Naive B cell (primary cell): ENCODE measurements at regions not wholly inside any gene's neighbourhood (a gene's known extent, or its start where the extent isn't known, plus 50 kb on each side); places are given as distances from the start of the nearest gene placed in this dataset.

Experiments used
- ATAC-seq, 2 donors: fragments of 150-1000 bp; cut with Tn5 transposase; 2 replicates each; pipeline ENCODE4 v1.10.0; 2021; ENCODE audit warnings: low read depth in 2 of 2, mild to moderate bottlenecking in 2 of 2, moderate library complexity in 2 of 2
- DNase-seq: peaks from one replicate; pipeline ENCODE4 v3.0.0; 2022
- H3K27ac Mint-ChIP-seq, 6 donors: one replicate each; pipeline ENCODE4 v1.8.0; 2020 to 2022; ENCODE audit warnings: mild to moderate bottlenecking in 6 of 6, mixed read lengths in 6 of 6, moderate library complexity in 5 of 6, inconsistent platforms in 2 of 6
- H3K27me3 Mint-ChIP-seq, 3 donors: one replicate each; pipeline ENCODE4 v1.8.0; 2021 to 2022; ENCODE audit warnings: mixed read lengths in 3 of 3, mild to moderate bottlenecking in 1 of 3
- H3K36me3 Mint-ChIP-seq, 2 donors: one replicate each; pipeline ENCODE4 v1.8.0; 2020 to 2022; ENCODE audit warnings: mixed read lengths in 2 of 2, inconsistent platforms in 1 of 2, mild to moderate bottlenecking in 1 of 2
- H3K4me1 Mint-ChIP-seq, 3 donors: one replicate each; pipeline ENCODE4 v1.8.0; 2020 to 2022; ENCODE audit warnings: mixed read lengths in 3 of 3, inconsistent platforms in 1 of 3, mild to moderate bottlenecking in 1 of 3, moderate library complexity in 1 of 3
- H3K4me3 Mint-ChIP-seq, 8 donors: one replicate each; pipeline ENCODE4 v1.8.0; 2020 to 2022; ENCODE audit warnings: mild to moderate bottlenecking in 8 of 8, mixed read lengths in 8 of 8, moderate library complexity in 8 of 8, inconsistent platforms in 2 of 8
- H3K9me3 Mint-ChIP-seq, 7 donors: one replicate each; pipeline ENCODE4 v1.8.0; 2020 to 2022; ENCODE audit warnings: mixed read lengths in 7 of 7, mild to moderate bottlenecking in 5 of 7, inconsistent platforms in 2 of 7, moderate library complexity in 1 of 7

DNA sequence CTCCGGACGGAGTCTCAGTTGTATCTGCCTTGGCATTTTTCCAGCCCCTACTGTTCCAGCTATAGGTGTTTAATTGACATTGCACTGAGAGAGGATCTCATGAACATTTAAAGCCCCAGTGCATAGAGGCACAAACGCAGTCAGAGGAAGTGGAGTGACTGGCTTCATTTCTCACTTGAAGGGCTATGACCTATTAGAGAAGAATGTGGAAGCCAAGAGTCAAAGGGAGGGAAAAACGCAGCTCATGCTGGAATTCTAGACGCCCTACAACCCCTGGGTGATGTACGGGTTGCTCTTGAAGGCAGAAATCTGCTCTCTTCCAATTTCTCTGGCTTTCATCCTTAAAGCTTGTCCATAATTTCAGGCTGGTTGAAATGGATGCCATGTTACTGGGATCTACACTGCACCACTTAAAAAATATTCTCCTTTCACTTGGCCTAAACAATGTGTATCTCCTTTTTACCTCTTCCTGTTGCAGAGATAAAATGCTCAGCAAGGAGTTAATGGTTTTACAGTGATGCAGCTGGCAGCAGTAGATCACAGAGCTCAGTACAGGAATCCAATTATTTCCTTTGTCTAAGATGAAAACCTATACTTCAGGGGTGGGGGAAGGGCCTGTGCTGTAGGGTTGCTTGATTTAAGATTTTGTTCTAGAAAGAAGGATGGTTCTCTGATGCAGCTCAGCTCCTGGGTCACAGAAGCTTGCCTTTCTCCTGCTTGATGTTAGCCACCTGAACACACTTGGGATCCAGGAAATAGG, 61.8 kb upstream of the MAMDC2 start:
- Mint-ChIP-seq H3K4me1 (no peaks in the 10 kb centered on the region), H3K27me3 (peaks cover 7 to 15% (median 10%) of the 10 kb centered on the region in 3 donors), H3K9me3 (peaks cover 0 to 3% (median 0%) of the 10 kb centered on the region in 7 donors), H3K36me3 (no peaks in the 10 kb centered on the region), H3K4me3 (no peak overlapping the region), H3K27ac (no peak overlapping the region)
- no peak for DNase-seq
- no peak for ATAC-seq

DNA sequence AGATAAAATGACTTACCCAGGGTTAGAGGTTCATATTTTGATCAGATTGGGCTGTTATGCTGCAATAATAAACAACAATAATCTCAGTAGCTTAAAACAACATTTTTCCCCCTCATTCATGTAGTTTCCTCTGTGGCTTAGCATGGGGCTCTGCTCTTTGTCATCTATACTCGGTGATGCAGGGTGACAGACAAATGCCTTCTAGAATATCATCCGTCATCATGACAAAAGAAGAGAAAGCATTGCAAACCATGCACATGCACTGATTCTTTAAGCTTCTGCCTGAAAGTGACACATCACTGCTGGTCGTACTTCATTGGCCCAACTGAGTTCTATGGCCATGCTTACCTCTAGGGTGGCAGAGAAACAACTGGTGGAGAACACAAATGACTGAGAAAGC, 58.8 kb upstream of the MAMDC2 start:
- Mint-ChIP-seq H3K4me1 (no peaks in the 10 kb centered on the region), H3K36me3 (no peaks in the 10 kb centered on the region), H3K4me3 (no peak overlapping the region), H3K27ac (no peak overlapping the region), H3K27me3 (peaks cover 13 to 30% (median 19%) of the 10 kb centered on the region in 3 donors), H3K9me3 (peaks cover 0 to 3% (median 0%) of the 10 kb centered on the region in 7 donors)
- DNase-seq, result no peak
- ATAC-seq, result no peak

DNA sequence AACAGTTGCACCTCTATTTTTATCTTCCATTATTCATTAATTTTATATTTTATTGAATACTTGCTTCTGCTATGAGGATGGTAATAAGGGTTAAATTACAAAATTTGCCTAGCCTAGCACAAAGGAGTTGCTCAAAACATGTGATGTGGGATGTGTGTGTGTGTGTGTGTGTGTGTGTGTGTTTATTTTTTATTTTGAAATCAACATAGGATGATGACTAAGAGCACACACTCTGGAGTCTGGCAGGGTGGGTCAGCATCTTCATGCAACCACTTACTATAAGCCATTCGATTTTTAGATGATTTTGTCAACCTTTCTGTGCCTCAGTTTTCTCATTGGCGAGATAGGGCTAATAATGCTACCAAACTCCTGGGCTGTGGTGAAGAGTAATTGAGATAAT, 57.7 kb upstream of the MAMDC2 start:
- H3K9me3 Mint-ChIP-seq, result peaks cover 0 to 3% (median 0%) of the 10 kb centered on the region in 7 donors
- DNase-seq (no peak), ATAC-seq (no peak)
- H3K27ac Mint-ChIP-seq, result no peak overlapping the region
- H3K36me3 Mint-ChIP-seq, result no peaks in the 10 kb centered on the region
- H3K4me3 Mint-ChIP-seq, result no peak overlapping the region
- H3K27me3 Mint-ChIP-seq, result peaks cover 18 to 37% (median 21%) of the 10 kb centered on the region in 3 donors
- no peaks in the 10 kb centered on the region for H3K4me1 Mint-ChIP-seq

DNA sequence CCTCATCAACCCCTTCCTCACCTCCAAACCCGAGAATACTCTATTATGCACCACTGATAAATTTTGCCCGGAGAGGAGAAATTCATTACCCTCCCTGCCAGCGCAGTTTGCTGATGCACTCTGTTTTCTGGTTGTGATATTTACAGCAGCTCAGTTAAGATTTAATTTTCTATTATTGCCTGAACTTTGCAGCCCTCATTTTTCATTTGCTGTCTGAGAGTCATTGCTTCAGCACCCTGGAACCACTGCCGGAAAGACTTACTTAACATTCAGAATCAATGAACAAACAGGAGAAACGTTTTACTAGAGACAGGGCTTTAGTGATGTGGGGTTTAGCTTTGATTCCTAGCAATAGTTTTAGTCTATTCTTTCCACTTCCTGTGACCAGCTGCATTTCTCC, 56.7 kb upstream of the MAMDC2 start:
- peaks cover 0 to 3% (median 0%) of the 10 kb centered on the region in 7 donors for H3K9me3 Mint-ChIP-seq
- ATAC-seq (no peak), DNase-seq (no peak)
- H3K27ac Mint-ChIP-seq, result no peak overlapping the region
- H3K36me3 Mint-ChIP-seq, result no peaks in the 10 kb centered on the region
- H3K4me1 Mint-ChIP-seq, result no peaks in the 10 kb centered on the region
- peaks cover 18 to 44% (median 28%) of the 10 kb centered on the region in 3 donors for H3K27me3 Mint-ChIP-seq
- H3K4me3 Mint-ChIP-seq, result no peak overlapping the region

DNA sequence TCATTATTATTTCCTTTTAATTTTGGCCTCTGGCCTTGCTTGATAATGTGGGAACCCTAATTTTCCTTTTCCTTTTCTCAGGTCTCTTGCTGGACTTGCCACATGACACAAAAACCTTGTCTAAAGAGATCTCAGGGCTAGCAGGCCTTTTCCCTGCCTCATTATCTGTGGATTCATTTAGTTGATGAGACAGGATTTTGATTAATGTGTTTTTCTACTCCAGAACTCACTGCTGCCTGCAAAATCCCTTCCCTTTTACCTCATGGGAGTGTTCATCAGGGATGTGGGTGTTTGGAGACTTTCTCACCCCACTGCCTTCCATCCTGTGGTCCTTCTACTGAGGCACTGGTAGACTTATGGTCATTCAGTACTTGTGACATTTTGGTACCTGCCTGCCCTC, 56.2 kb upstream of the MAMDC2 start:
- no peak overlapping the region for H3K4me3 Mint-ChIP-seq
- no peaks in the 10 kb centered on the region for H3K36me3 Mint-ChIP-seq
- H3K9me3 Mint-ChIP-seq, result peaks cover 0 to 3% (median 0%) of the 10 kb centered on the region in 7 donors
- ATAC-seq, result no peak
- no peak overlapping the region for H3K27ac Mint-ChIP-seq
- DNase-seq, result no peak
- peaks cover 18 to 44% (median 28%) of the 10 kb centered on the region in 3 donors for H3K27me3 Mint-ChIP-seq
- no peaks in the 10 kb centered on the region for H3K4me1 Mint-ChIP-seq

DNA sequence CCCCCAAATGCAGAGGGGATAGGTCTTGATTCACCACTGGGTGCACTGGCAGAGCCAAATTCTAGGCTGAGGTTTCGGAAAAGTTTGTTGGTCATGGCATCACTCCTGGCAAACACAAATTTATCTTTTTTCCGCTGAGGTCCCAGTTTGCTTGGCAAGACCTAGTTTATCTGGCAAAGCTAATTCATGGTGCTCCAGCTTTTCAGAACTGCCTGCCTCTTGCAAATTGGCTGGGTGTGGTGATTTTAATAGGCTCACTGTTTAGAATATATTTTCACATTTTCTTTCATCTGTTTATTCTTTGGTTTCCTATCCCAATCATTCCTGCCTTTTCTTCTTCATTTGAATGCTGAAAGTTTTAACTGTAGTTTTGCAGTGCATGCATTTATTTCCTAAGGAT, 50.5 kb upstream of the MAMDC2 start:
- Mint-ChIP-seq H3K27ac (no peak overlapping the region), H3K27me3 (peaks cover 20 to 40% (median 31%) of the 10 kb centered on the region in 3 donors), H3K4me3 (no peak overlapping the region), H3K36me3 (no peaks in the 10 kb centered on the region), H3K9me3 (peaks cover 0 to 2% (median 0%) of the 10 kb centered on the region in 7 donors), H3K4me1 (no peaks in the 10 kb centered on the region)
- DNase-seq (no peak), ATAC-seq (no peak)
